H54 (cell line): ENCODE measurements at regions not wholly inside any gene's neighbourhood (a gene's known extent, or its start where the extent isn't known, plus 50 kb on each side); places are given as distances from the start of the nearest gene placed in this dataset.

ENCODE experiments used
- DNase-seq: peaks from one replicate; pipeline ENCODE4 v3.0.0; 2011; ENCODE audit warnings: low spot score, mixed read lengths; ENCODE audit not compliant: insufficient read length
- FAIRE-seq: peaks from 3 replicates; lab custom pipeline; 2011; peaks lifted over from hg19 to GRCh38; lab: Jason Lieb, UNC
- POLR2A ChIP-seq: IDR thresholded peaks from 2 replicates; pipeline ENCODE4 v1.6.1; 2011; ENCODE audit warnings: low read depth, mild to moderate bottlenecking, low read length

- FAIRE-seq = no peak
- TF ChIP-seq POLR2A = no peak
- no peak for DNase-seq
These were observed 65.1 kb downstream of the SLC4A3 start for GRCh38 chr2:219692521-219692920.

GRCh38 chr2:219695145-219695709 lies 67.8 kb downstream of the SLC4A3 start:
- TF ChIP-seq POLR2A = no peak
- no peak for FAIRE-seq
- DNase-seq = no peak

GRCh38 chr2:219697811-219698747 lies 70.6 kb downstream of the SLC4A3 start:
- no peak for TF ChIP-seq POLR2A
- no peak for DNase-seq
- FAIRE-seq = no peak

GRCh38 chr2:219698748-219699439 lies 71.5 kb downstream of the SLC4A3 start:
- DNase-seq (no peak), FAIRE-seq (peak; percentile 43)
- TF ChIP-seq POLR2A = no peak

GRCh38 chr2:219699440-219699821 lies 72.0 kb downstream of the SLC4A3 start:
- no peak for TF ChIP-seq POLR2A
- DNase-seq = no peak
- no peak for FAIRE-seq

GRCh38 chr2:219701847-219702634 lies 74.6 kb downstream of the SLC4A3 start:
- TF ChIP-seq POLR2A = no peak
- DNase-seq (no peak), FAIRE-seq (no peak)

- TF ChIP-seq POLR2A = no peak
- no peak for DNase-seq
- no peak for FAIRE-seq
These were observed 75.5 kb downstream of the SLC4A3 start for GRCh38 chr2:219702796-219703545.

- FAIRE-seq = no peak
- DNase-seq = no peak
- TF ChIP-seq POLR2A = no peak
These were observed 77.4 kb downstream of the SLC4A3 start for GRCh38 chr2:219704878-219705277.

- TF ChIP-seq POLR2A = no peak
- DNase-seq (peak; percentile 36), FAIRE-seq (no peak)
These were observed 79.4 kb downstream of the SLC4A3 start for GRCh38 chr2:219706823-219707281.

- FAIRE-seq (no peak), DNase-seq (no peak)
- no peak for TF ChIP-seq POLR2A
These were observed 80.3 kb downstream of the SLC4A3 start for GRCh38 chr2:219707496-219708285.

GRCh38 chr2:219709331-219709761 lies 81.9 kb downstream of the SLC4A3 start:
- TF ChIP-seq POLR2A = no peak
- DNase-seq = no peak
- FAIRE-seq = no peak

GRCh38 chr2:219713110-219713509 lies 85.7 kb downstream of the SLC4A3 start:
- FAIRE-seq (peak; percentile 78), DNase-seq (peak; percentile 23)
- TF ChIP-seq POLR2A = no peak
